ENCODE measurements at regions not wholly inside any gene's neighbourhood (a gene's known extent, or its start where the extent isn't known, plus 50 kb on each side); places are given as distances from the start of the nearest gene placed in this dataset.

DNA sequence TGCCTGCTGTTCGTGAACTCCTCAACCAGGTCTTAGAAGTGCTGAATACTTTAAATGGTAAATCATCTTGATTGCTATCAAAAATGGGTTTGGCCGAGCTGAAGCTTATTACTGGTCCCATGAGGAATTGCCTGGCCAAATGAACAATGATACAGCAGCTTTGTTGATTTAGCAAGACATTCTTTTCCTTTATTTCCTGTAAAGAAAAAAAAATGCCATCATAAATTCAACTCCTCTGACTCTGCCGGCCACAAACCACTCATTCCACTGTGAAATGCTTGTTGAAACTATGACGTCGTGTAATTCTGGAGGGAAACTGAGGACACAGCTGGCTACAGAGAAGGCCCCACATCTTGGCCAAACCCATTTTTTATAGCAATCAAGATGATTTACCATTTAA lies 74.2 kb upstream of the ID2 start:
- TF ChIP-seq, protein P1, sequence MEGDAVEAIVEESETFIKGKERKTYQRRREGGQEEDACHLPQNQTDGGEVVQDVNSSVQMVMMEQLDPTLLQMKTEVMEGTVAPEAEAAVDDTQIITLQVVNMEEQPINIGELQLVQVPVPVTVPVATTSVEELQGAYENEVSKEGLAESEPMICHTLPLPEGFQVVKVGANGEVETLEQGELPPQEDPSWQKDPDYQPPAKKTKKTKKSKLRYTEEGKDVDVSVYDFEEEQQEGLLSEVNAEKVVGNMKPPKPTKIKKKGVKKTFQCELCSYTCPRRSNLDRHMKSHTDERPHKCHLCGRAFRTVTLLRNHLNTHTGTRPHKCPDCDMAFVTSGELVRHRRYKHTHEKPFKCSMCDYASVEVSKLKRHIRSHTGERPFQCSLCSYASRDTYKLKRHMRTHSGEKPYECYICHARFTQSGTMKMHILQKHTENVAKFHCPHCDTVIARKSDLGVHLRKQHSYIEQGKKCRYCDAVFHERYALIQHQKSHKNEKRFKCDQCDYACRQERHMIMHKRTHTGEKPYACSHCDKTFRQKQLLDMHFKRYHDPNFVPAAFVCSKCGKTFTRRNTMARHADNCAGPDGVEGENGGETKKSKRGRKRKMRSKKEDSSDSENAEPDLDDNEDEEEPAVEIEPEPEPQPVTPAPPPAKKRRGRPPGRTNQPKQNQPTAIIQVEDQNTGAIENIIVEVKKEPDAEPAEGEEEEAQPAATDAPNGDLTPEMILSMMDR (IDR thresholded peaks at IDR 0.05) = no peak
- no peak for TF ChIP-seq POLR2A (IDR thresholded peaks at IDR 0.05)

All from heart left ventricle (tissue), 13 donors.